ENCODE measurements at regions not wholly inside any gene's neighbourhood (a gene's known extent, or its start where the extent isn't known, plus 50 kb on each side); places are given as distances from the start of the nearest gene placed in this dataset.
"Not testable (repeated sequence)": the region's sequence is repeated elsewhere in the genome, so short reads cannot be mapped to it uniquely, and the experiment has no call there.

DNA sequence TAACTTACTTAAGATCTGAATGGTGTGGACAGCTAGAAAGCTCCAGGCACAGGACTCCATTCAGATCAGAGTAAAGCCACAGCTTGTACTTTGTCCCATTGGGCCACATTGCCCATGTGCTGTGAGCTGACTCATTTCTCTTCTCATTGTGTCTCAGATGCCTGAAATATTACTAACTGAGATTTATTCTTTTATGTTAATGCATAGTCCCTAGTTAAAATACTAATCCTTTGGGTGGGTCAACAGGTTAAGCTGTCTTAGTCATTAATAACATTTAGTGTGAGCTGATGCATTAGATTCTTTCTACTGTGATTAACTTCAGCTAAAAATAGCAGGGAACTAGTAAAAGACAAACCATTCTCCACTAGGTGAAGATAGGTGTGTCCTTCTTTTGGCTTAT, 104.7 kb upstream of the ARMC3 start:
- Histone ChIP-seq H3K79me1 (ENCODE audit: insufficient read depth, low read depth, low read length, poor library complexity, severe bottlenecking) (no peaks in the 10 kb centered on the region), H2AK5ac (ENCODE audit: insufficient read length, low read length) (no peak overlapping the region), H3K23ac (ENCODE audit: insufficient read length, low read depth, low read length) (no peak overlapping the region), H3K14ac (ENCODE audit: insufficient read depth, low read length) (no peak overlapping the region), H4K5ac (ENCODE audit: insufficient read length, low read depth, low read length) (no peak overlapping the region), H3K79me2 (ENCODE audit: insufficient read depth, low read length) (no peaks in the 10 kb centered on the region), H2BK5ac (ENCODE audit: insufficient read length, low read length) (no peak overlapping the region), H3K23me2 (ENCODE audit: insufficient read length, low read depth, low read length, poor library complexity, severe bottlenecking) (no peaks in the 10 kb centered on the region), H3K56ac (ENCODE audit: insufficient read length, low read depth, low read length) (no peak overlapping the region), H2BK15ac (ENCODE audit: low read depth, low read length) (no peak overlapping the region), H3K9me3 (ENCODE audit: control insufficient read depth, low read depth, low read length) (no peaks in the 10 kb centered on the region), H3K27ac (ENCODE audit: insufficient read length, low read depth, low read length) (no peak overlapping the region), H3K27me3 (ENCODE audit: insufficient read depth, low read length) (no peaks in the 10 kb centered on the region), H3K4me2 (ENCODE audit: insufficient read depth, insufficient read length, low read length) (no peak overlapping the region), H2BK20ac (ENCODE audit: low read depth, low read length, poor library complexity, severe bottlenecking) (no peak overlapping the region), H2BK120ac (ENCODE audit: low read depth, low read length, poor library complexity, severe bottlenecking) (no peak overlapping the region), H3T11ph (ENCODE audit: low read length) (no peak overlapping the region), H3K9ac (ENCODE audit: extremely low read depth, insufficient read length, low read length) (no peak overlapping the region), H2AFZ (ENCODE audit: low read length) (no peak overlapping the region), H4K20me1 (ENCODE audit: control insufficient read depth, insufficient read depth, insufficient read length) (no peaks in the 10 kb centered on the region), H2BK12ac (ENCODE audit: insufficient read length, low read depth, low read length) (no peak overlapping the region), H4K8ac (replicated peaks; ENCODE audit: insufficient read length, low read depth, low read length) (no peak overlapping the region), H3K18ac (ENCODE audit: insufficient read length, low read depth, low read length) (no peak overlapping the region), H3K4me1 (ENCODE audit: insufficient read depth, low read length) (no peaks in the 10 kb centered on the region; the same call in 1 of the 2 replicates), H4K91ac (ENCODE audit: insufficient read length, low read depth, low read length) (no peak overlapping the region), H3K4ac (ENCODE audit: low read depth, low read length) (no peak overlapping the region)
- no peak for DNase-seq
- Mint-ChIP-seq H3K27me3 (ENCODE audit: low read depth) (no peaks in the 10 kb centered on the region; the same call in 1 of the 2 replicates), H3K4me3 (no peak overlapping the region), H3K36me3 (ENCODE audit: insufficient read depth in 1 of 3, low read depth in 3 of 3) (peaks cover 2 to 5% (median 3%) of the 10 kb centered on the region in 3 experiments; a peak in 5 of 7 replicates), H3K9me3 (peaks cover 0 to 12% of the 10 kb centered on the region in 2 experiments; a peak in 3 of 5 replicates), H3K4me1 (peaks cover 3 to 9% of the 10 kb centered on the region in 2 experiments; a peak in 3 of 4 replicates), H3K27ac (no peak overlapping the region)
- TF ChIP-seq, protein P1, sequence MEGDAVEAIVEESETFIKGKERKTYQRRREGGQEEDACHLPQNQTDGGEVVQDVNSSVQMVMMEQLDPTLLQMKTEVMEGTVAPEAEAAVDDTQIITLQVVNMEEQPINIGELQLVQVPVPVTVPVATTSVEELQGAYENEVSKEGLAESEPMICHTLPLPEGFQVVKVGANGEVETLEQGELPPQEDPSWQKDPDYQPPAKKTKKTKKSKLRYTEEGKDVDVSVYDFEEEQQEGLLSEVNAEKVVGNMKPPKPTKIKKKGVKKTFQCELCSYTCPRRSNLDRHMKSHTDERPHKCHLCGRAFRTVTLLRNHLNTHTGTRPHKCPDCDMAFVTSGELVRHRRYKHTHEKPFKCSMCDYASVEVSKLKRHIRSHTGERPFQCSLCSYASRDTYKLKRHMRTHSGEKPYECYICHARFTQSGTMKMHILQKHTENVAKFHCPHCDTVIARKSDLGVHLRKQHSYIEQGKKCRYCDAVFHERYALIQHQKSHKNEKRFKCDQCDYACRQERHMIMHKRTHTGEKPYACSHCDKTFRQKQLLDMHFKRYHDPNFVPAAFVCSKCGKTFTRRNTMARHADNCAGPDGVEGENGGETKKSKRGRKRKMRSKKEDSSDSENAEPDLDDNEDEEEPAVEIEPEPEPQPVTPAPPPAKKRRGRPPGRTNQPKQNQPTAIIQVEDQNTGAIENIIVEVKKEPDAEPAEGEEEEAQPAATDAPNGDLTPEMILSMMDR (conservative IDR thresholded peaks at IDR 0.05) = no peak

DNA sequence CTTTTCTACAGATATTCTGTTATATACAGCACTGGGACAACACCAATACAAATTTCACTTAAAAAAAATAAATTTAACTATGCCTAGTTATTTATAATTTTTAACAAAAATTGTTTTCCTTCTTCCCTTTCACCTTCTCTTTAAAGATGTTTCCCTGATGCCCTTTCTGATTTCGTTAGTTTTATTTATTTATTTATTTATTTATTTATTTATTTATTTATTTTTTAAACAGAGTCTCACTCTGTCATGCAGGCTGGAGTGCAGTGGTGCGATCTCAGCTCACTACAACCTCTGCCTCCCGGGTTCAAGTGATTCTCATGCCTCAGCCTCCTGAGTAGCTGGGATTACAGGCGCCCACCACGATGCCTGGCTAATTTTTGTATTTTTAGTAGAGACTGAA, 105.9 kb upstream of the ARMC3 start:
- not testable (repeated sequence) for H3K9me3 ChIP-seq (ENCODE audit: control insufficient read depth, low read depth, low read length); H3K23ac ChIP-seq (ENCODE audit: insufficient read length, low read depth, low read length); H2BK12ac ChIP-seq (ENCODE audit: insufficient read length, low read depth, low read length); H3K36me3 Mint-ChIP-seq (ENCODE audit: insufficient read depth in 1 of 3, low read depth in 3 of 3); H4K8ac ChIP-seq (replicated peaks; ENCODE audit: insufficient read length, low read depth, low read length); H3K4me3 Mint-ChIP-seq; DNase-seq; H3K4me2 ChIP-seq (ENCODE audit: insufficient read depth, insufficient read length, low read length); H3K79me2 ChIP-seq (ENCODE audit: insufficient read depth, low read length); H2BK20ac ChIP-seq (ENCODE audit: low read depth, low read length, poor library complexity, severe bottlenecking); H2BK15ac ChIP-seq (ENCODE audit: low read depth, low read length); H2BK120ac ChIP-seq (ENCODE audit: low read depth, low read length, poor library complexity, severe bottlenecking); H3K27ac Mint-ChIP-seq; H2AFZ ChIP-seq (ENCODE audit: low read length); H3K9ac ChIP-seq (ENCODE audit: extremely low read depth, insufficient read length, low read length); H3K4me1 ChIP-seq (ENCODE audit: insufficient read depth, low read length); H3K9me3 Mint-ChIP-seq; H4K91ac ChIP-seq (ENCODE audit: insufficient read length, low read depth, low read length); H4K5ac ChIP-seq (ENCODE audit: insufficient read length, low read depth, low read length); H3K56ac ChIP-seq (ENCODE audit: insufficient read length, low read depth, low read length); H3K4ac ChIP-seq (ENCODE audit: low read depth, low read length); H3K27ac ChIP-seq (ENCODE audit: insufficient read length, low read depth, low read length); H3K27me3 ChIP-seq (ENCODE audit: insufficient read depth, low read length); H2AK5ac ChIP-seq (ENCODE audit: insufficient read length, low read length); H3K79me1 ChIP-seq (ENCODE audit: insufficient read depth, low read depth, low read length, poor library complexity, severe bottlenecking); H3K14ac ChIP-seq (ENCODE audit: insufficient read depth, low read length); H3K27me3 Mint-ChIP-seq (ENCODE audit: low read depth); H3K23me2 ChIP-seq (ENCODE audit: insufficient read length, low read depth, low read length, poor library complexity, severe bottlenecking); H3T11ph ChIP-seq (ENCODE audit: low read length); H3K4me1 Mint-ChIP-seq; H3K18ac ChIP-seq (ENCODE audit: insufficient read length, low read depth, low read length); H4K20me1 ChIP-seq (ENCODE audit: control insufficient read depth, insufficient read depth, insufficient read length); H2BK5ac ChIP-seq (ENCODE audit: insufficient read length, low read length)
- WGBS (ENCODE audit: extremely low coverage, insufficient read length, low lambda C conversion rate) = no CpG with 5 or more reads among the region's 5 CpGs

Measured in H9 (cell line).